GM23338 (cell line): ENCODE measurements at regions not wholly inside any gene's neighbourhood (a gene's known extent, or its start where the extent isn't known, plus 50 kb on each side); places are given as distances from the start of the nearest gene placed in this dataset.

ENCODE experiments used
- ATAC-seq: fragments of 200-7000 bp; cut with Tn5 transposase; 3 replicates; pipeline ENCODE4 v1.9.1; 2020
- DNase-seq: peaks from one replicate; pipeline ENCODE4 v3.0.0-alpha.2; 2015; ENCODE audit warnings: low spot score
- H2AFZ ChIP-seq: fragments of 200-600 bp; sonication (generic); 2 replicates; pipeline ENCODE4 v1.8.0; 2016; ENCODE audit warnings: antibody characterized with exemption, mild to moderate bottlenecking, moderate library complexity
- H3F3A ChIP-seq: fragments of 200-600 bp; sonication (generic); replicated peaks from 2 replicates; pipeline ENCODE4 v1.8.0; 2017; ENCODE audit warnings: antibody characterized with exemption, mixed run types, low read depth
- H3K27ac ChIP-seq: fragments of 200-600 bp; sonication (generic); 2 replicates; pipeline ENCODE4 v1.6.1; 2016; ENCODE audit warnings: low read depth
- H3K27me3 ChIP-seq: fragments of 200-600 bp; sonication (generic); 2 replicates; pipeline ENCODE4 v1.8.0; 2016; ENCODE audit warnings: mild to moderate bottlenecking, mixed run types, moderate library complexity; ENCODE audit not compliant: insufficient read depth
- H3K36me3 ChIP-seq: fragments of 200-600 bp; sonication (generic); 2 replicates; pipeline ENCODE4 v1.8.0; 2016; ENCODE audit warnings: mild to moderate bottlenecking; ENCODE audit not compliant: insufficient read depth
- H3K4me1 ChIP-seq: fragments of 200-600 bp; sonication (generic); 2 replicates; pipeline ENCODE4 v1.8.0; 2016; ENCODE audit warnings: mild to moderate bottlenecking, moderate library complexity; ENCODE audit not compliant: insufficient read depth
- H3K4me2 ChIP-seq: fragments of 200-600 bp; sonication (generic); 2 replicates; pipeline ENCODE4 v1.7.1; 2017; ENCODE audit warnings: mixed run types
- H3K4me3 ChIP-seq: fragments of 200-600 bp; sonication (generic); 2 replicates; pipeline ENCODE4 v1.6.1; 2016; ENCODE audit warnings: mixed run types
- H3K79me2 ChIP-seq: fragments of 200-600 bp; sonication (generic); replicated peaks from 2 replicates; pipeline ENCODE4 v1.8.0; 2017; ENCODE audit warnings: mild to moderate bottlenecking; ENCODE audit not compliant: insufficient read depth
- H3K9me2 ChIP-seq: fragments of 200-600 bp; sonication (generic); 2 replicates; pipeline ENCODE4 v1.8.0; 2017; ENCODE audit not compliant: insufficient read depth
- H4K20me1 ChIP-seq: fragments of 200-600 bp; sonication (generic); replicated peaks from 2 replicates; pipeline ENCODE4 v1.8.0; 2017; ENCODE audit warnings: mild to moderate bottlenecking; ENCODE audit not compliant: insufficient read depth
- H3K27ac Mint-ChIP-seq: 2 replicates; pipeline ENCODE4 v1.8.0; 2020; ENCODE audit warnings: inconsistent platforms, mild to moderate bottlenecking, moderate library complexity, mixed read lengths
- H3K27me3 Mint-ChIP-seq: 3 replicates; pipeline ENCODE4 v1.8.0; 2022; ENCODE audit warnings: low read depth, mild to moderate bottlenecking, moderate library complexity, mixed read lengths, inconsistent platforms; ENCODE audit not compliant: insufficient read depth, poor library complexity
- H3K36me3 Mint-ChIP-seq: 3 replicates; pipeline ENCODE4 v1.8.0; 2021; ENCODE audit warnings: low read depth, mild to moderate bottlenecking, inconsistent platforms, moderate library complexity, mixed read lengths
- H3K4me1 Mint-ChIP-seq: 3 replicates; pipeline ENCODE4 v1.8.0; 2020; ENCODE audit warnings: mild to moderate bottlenecking, inconsistent platforms, mixed read lengths
- H3K4me3 Mint-ChIP-seq: 3 replicates; pipeline ENCODE4 v1.8.0; 2021; ENCODE audit warnings: moderate library complexity, mild to moderate bottlenecking, inconsistent platforms, mixed read lengths
- H3K9me3 Mint-ChIP-seq: 3 replicates; pipeline ENCODE4 v1.8.0; 2020; ENCODE audit warnings: moderate library complexity, mild to moderate bottlenecking, inconsistent platforms, mixed read lengths
- CREB1 ChIP-seq: fragments of 250-450 bp; sonication (Bioruptor Pico); IDR thresholded peaks from 2 replicates; pipeline ENCODE4 v1.5.0; 2020; ENCODE audit warnings: low read depth, mild to moderate bottlenecking, moderate library complexity
- CTCF ChIP-seq, 2 experiments: fragments of 200-600 bp in 1 of 2; sonication (generic) in 1 of 2; conservative IDR thresholded peaks; 2 replicates each; pipeline versions ENCODE4 v1.5.1 to v1.6.1; 2016 to 2017; ENCODE audit warnings: antibody characterized with exemption in 2 of 2, low read depth in 2 of 2, mild to moderate bottlenecking in 2 of 2, moderate library complexity in 1 of 2
- ETS1 ChIP-seq: IDR thresholded peaks from 2 replicates; pipeline ENCODE4 v1.6.1; 2016; ENCODE audit warnings: antibody characterized with exemption
- EZH2 ChIP-seq: fragments of 200-600 bp; sonication (generic); IDR thresholded peaks from one replicate; pipeline ENCODE4 v1.8.0; 2017; ENCODE audit warnings: antibody characterized with exemption, mild to moderate bottlenecking, low read depth; ENCODE audit not compliant: unreplicated experiment
- EZH2phosphoT487 ChIP-seq: fragments of 200-600 bp; sonication (generic); IDR thresholded peaks from one replicate; pipeline ENCODE4 v1.8.1; 2018; ENCODE audit warnings: antibody characterized with exemption; ENCODE audit not compliant: unreplicated experiment
- JUNB ChIP-seq: IDR thresholded peaks from one replicate; pipeline ENCODE4 v1.6.1; 2016; ENCODE audit warnings: antibody characterized with exemption; ENCODE audit not compliant: unreplicated experiment
- NANOG ChIP-seq: IDR thresholded peaks from 2 replicates; pipeline ENCODE4 v1.6.1; 2016; ENCODE audit warnings: antibody characterized with exemption, borderline replicate concordance
- POLR2AphosphoS5 ChIP-seq: IDR thresholded peaks from 2 replicates; pipeline ENCODE4 v1.6.1; 2016; ENCODE audit warnings: antibody characterized with exemption, low read depth
- REST ChIP-seq: IDR thresholded peaks from one replicate; pipeline ENCODE4 v1.6.1; 2018; ENCODE audit warnings: antibody characterized with exemption; ENCODE audit not compliant: unreplicated experiment
- STAT1 ChIP-seq: IDR thresholded peaks from one replicate; pipeline ENCODE4 v1.6.1; 2016; ENCODE audit warnings: antibody characterized with exemption; ENCODE audit not compliant: unreplicated experiment
- ZNF114 ChIP-seq: fragments of 250-450 bp; sonication (Bioruptor Pico); IDR thresholded peaks from 2 replicates; pipeline ENCODE4 v1.5.0; 2020; ENCODE audit warnings: mild to moderate bottlenecking, moderate library complexity
- ZNF331 ChIP-seq: fragments of 250-450 bp; sonication (Bioruptor Pico); IDR thresholded peaks from 2 replicates; pipeline ENCODE4 v1.5.0; 2020; ENCODE audit warnings: low read depth, mild to moderate bottlenecking, moderate library complexity
- ZNF462 ChIP-seq: fragments of 250-450 bp; sonication (Bioruptor Pico); IDR thresholded peaks from 2 replicates; pipeline ENCODE4 v1.5.0; 2020; ENCODE audit warnings: mild to moderate bottlenecking, moderate library complexity

GRCh38 chr1:184299796-184300195 lies 87.0 kb upstream of the C1orf21 start:
- H3K4me3 ChIP-seq: no peak overlapping the region
- TF ChIP-seq ZNF462 (CRISPR knock-in tag) (no peak), ETS1 (no peak), EZH2phosphoT487 (no peak), EZH2 (no peak), JUNB (no peak), POLR2AphosphoS5 (no peak), ZNF331 (CRISPR knock-in tag) (no peak), NANOG (no peak), CTCF (conservative IDR thresholded peaks at IDR 0.05; ENCODE audit: low read depth in 2 of 2) (no peak), CREB1 (CRISPR knock-in tag) (no peak), ZNF114 (CRISPR knock-in tag) (no peak), REST (no peak), STAT1 (no peak)
- H2AFZ ChIP-seq: no peak overlapping the region
- no peaks in the 10 kb centered on the region for H3K27me3 ChIP-seq
- H3K4me2 ChIP-seq: no peak overlapping the region
- H3K9me3 Mint-ChIP-seq: no peaks in the 10 kb centered on the region
- no peaks in the 10 kb centered on the region for H3F3A ChIP-seq
- no peak overlapping the region for H3K27ac ChIP-seq
- H3K27ac Mint-ChIP-seq: no peak overlapping the region; the same call in 1 of the 2 replicates
- H3K4me3 Mint-ChIP-seq: no peak overlapping the region
- no peak for ATAC-seq
- no peaks in the 10 kb centered on the region; the same call in 1 of the 2 replicates for H3K4me1 ChIP-seq
- H4K20me1 ChIP-seq: no peaks in the 10 kb centered on the region
- no peaks in the 10 kb centered on the region for H3K36me3 Mint-ChIP-seq
- no peaks in the 10 kb centered on the region for H3K9me2 ChIP-seq
- DNase-seq: no peak
- H3K27me3 Mint-ChIP-seq: peaks cover under 1% of the 10 kb centered on the region
- H3K36me3 ChIP-seq: no peaks in the 10 kb centered on the region
- peaks cover 13% of the 10 kb centered on the region for H3K4me1 Mint-ChIP-seq
- no peaks in the 10 kb centered on the region for H3K79me2 ChIP-seq
